ENCODE measurements at regions not wholly inside any gene's neighbourhood (a gene's known extent, or its start where the extent isn't known, plus 50 kb on each side); places are given as distances from the start of the nearest gene placed in this dataset.
A peak's percentile ranks its signal among the peaks of the same experiment; 100 is the strongest.
"Not testable (repeated sequence)": the region's sequence is repeated elsewhere in the genome, so short reads cannot be mapped to it uniquely, and the experiment has no call there.

DNA sequence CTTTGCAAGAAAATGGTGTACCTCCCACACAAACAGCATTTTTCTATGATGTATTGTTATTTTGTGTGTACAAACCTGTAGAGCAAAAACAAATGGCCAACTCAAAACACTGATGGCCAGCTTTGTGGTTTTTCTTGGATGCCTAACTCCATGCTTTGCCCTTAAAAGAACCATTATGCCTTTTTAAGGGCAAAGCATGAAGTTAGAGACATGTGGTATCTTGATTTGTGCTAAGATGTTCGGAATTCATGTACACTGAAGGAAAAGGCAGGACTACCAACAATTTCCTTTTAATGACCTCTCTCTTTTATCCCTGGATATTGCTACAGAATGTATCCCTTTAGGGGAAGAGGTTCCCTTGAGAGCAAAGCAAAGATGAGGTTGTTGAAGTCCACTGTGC lies 273.6 kb downstream of the SCG2 start:
- H3K4me3 ChIP-seq (ENCODE audit: low read depth, low read length) = no peak overlapping the region
- no peak for DNase-seq (ENCODE audit: low read depth)

DNA sequence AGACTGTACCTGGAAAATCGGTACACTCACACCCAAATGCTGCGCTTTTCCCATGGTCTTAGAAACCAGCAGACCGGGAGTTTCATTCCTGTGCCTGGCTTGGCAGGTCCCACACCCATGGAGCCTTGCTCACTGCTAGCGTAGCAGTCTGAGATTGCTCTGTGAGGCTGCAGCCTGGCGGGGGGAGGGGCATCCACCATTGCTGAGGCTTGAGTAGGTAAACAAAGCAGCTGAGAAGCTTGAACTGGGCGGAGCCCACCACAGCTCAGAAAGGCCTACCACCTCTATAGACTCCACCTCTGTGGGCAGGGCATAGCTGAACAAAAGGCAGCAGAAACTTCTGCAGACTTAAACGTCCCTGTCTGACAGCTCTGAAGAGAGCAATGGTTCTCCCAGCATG lies 271.4 kb downstream of the SCG2 start:
- not testable (repeated sequence) for DNase-seq (ENCODE audit: low read depth); H3K4me3 ChIP-seq (ENCODE audit: low read depth, low read length)

DNA sequence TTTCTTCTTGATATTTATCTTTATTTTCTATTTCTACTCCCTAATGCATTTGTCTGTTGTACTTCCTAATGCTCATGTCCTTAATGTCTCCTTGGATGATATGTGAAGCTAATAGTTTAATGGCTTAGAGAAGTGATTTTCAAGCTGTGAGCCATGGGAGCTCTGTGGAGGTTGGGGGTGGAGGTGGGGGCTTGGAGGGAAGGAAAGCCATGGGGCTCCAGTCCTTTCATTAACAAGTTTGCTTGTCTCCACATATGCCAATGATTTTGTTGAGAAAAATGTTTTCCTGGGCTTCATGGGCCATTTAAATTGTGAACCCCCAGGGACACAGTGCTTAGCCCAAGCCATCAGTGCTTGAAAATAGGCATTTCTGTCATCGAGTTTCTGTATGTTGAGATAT lies 264.1 kb downstream of the SCG2 start:
- no peak for DNase-seq (ENCODE audit: low read depth)

DNA sequence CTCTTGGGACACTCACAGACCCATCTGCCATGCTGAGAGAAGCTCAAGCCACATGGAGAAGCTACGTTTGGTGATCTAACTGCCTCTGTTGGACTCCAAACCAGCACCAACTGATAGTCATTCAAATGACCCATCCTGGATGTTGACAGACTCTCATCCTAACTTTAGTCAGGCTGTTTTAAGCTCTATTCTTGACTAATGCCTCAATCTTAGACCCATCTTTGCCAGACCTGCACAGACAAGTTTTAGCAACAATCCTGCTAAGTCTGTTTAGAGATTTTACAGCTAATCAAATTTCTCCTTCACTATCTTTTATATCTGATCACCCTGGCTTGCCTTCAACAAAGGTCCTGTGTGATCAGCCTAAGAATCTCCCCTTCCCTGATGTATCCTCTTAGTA lies 245.1 kb downstream of the SCG2 start:
- no peak for DNase-seq (ENCODE audit: low read depth)
- no peak overlapping the region for H3K4me3 ChIP-seq (ENCODE audit: low read depth, low read length)

More for the DNA sequence above, 264.1 kb downstream of the SCG2 start:
- H3K4me3 ChIP-seq (ENCODE audit: low read depth, low read length) = no peak overlapping the region

DNA sequence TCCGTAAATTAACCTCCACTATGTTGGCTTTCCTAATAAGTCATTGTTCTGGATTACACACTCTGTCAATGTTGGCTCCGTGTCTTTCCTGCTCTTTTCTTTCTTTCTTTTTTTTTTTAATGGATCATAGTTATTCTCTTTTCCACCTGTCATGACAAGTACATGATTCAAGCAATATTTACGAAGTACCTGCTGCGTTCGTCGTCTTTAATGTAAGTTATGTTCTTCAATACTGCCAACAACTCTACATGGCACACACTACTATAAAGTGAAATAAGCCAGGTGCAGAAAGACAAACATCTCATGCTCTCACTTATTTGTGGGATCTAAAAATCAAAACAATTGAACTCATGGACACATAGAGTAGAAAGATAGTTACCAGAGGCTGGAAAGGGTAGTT lies 239.1 kb downstream of the SCG2 start:
- DNase-seq (ENCODE audit: low read depth) = no peak
- H3K4me3 ChIP-seq (ENCODE audit: low read depth, low read length) = no peak overlapping the region

DNA sequence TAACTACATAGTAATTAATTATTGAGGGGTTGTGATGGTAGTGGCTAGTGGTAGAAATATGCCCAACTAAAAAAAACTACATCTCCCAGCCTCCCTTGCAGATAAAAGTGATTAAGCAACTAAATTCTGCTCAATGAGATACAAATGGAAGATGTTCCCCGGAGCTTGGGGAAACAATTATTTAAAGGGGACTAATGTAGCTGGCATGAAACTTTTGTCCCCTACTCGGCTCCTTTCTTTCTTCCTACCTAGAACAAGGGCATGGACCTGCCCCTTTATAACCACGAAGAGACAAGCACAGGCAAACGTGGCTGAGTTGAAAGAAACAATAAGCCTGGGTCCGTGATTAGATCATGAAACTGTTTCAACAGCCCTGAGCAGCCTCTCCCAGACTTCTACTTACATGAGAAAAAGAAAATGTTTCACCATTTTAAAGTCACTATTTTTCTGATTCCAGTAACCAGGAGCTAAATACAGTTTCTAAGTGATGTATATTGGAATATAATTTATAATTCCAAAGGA lies 236.9 kb downstream of the SCG2 start:
- DNase-seq (ENCODE audit: low read depth) = no peak
- no peak overlapping the region for H3K4me3 ChIP-seq (ENCODE audit: low read depth, low read length)

DNA sequence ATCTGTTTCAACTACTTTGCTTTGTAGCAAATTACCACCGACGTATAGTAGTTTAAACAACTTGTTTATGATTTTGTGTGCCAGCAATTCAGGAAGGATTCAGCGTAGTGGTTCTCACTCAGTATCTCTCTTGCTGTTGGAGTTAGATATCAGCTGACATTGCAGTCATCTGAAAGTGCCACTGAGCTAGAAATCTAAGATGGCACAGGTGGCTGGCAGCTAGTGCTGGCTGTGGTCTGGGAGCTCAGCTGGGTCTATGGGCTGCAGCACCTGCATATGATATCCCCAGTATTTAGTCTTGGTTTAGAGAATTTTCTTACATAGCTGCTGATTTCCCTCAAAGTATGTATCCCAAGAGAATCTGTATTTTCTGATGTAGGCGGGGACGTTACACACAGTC lies 235.6 kb downstream of the SCG2 start:
- no peak for DNase-seq (ENCODE audit: low read depth)
- no peak overlapping the region for H3K4me3 ChIP-seq (ENCODE audit: low read depth, low read length)

DNA sequence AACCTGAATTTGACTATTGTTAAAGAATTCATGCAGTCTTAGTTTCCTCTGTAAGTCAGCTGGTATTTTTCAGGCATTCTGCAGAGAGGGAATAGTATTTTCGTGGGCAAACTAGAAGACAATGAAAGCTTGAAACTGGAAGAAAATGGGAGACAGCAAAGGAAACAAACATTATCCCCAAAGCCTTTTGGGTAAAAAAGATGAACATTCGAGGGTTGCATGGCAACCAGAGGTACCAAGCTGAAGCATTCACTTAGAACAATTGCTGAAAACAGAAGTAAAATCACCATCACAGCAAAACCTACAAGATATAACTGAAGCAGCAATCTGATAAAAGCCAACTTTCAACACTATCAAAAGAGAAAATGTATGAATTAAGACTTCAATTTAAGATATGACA lies 233.7 kb downstream of the SCG2 start:
- no peak overlapping the region for H3K4me3 ChIP-seq (ENCODE audit: low read depth, low read length)
- DNase-seq (ENCODE audit: low read depth) = no peak

DNA sequence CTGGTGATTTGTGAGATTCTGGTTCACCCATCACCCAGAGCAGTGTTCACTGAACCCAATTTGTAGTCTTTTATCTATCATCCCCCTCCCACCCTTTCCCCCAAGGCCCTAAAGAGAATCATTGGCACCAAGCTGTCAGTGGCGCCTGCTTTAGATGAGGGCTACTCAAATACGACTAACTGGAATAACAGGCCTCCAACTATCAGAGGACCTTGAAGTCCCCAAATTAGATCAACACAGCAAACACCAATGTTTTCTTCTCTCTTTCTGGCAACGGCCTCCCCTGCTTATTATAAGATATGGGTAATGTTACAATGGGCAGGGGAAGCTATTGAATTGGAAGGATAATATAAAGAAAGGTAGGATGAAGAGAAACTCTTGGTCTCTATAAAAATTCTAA lies 232.3 kb downstream of the SCG2 start:
- DNase-seq (ENCODE audit: low read depth) = no peak
- H3K4me3 ChIP-seq (ENCODE audit: low read depth, low read length) = no peak overlapping the region

DNA sequence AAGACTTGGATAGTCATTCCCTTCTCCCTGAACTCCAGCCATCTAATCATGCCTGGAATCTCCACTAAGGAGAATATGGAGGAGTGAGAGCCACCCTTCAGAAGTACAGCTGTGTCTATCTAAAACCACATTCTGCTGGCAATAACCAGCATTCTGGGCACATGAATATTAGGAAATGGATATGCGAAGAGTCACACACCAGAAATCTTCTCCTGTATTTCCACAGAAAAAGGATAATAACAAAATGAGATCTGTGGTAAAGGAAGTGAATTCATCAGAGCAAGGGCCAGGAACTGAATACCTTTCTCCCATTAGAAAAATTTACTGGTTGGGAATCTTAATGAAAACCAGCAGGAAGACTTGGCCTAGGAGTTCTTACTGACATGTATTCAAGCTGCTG lies 218.8 kb downstream of the SCG2 start:
- DNase-seq (ENCODE audit: low read depth) = peak; percentile 14
- H3K4me3 ChIP-seq (ENCODE audit: low read depth, low read length) = no peak overlapping the region

DNA sequence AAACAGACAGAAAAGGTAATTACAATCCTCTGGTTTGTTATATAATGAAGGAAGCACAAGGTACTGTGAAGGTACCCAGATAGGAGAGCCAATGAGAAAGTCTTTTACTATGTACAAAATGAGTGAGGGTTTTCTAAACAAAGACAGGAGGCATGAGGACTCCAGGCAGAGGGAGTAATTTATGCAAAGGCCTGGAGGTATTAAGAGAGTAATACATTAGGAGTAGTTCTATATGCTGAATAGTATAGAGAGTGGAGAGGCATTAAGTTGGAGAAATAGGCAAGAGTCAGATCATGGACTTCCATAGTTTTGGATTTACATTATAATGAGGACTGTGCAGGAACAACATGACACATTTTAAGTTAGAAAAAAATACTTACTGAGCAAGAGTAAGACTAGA lies 216.0 kb downstream of the SCG2 start:
- DNase-seq (ENCODE audit: low read depth) = no peak

DNA sequence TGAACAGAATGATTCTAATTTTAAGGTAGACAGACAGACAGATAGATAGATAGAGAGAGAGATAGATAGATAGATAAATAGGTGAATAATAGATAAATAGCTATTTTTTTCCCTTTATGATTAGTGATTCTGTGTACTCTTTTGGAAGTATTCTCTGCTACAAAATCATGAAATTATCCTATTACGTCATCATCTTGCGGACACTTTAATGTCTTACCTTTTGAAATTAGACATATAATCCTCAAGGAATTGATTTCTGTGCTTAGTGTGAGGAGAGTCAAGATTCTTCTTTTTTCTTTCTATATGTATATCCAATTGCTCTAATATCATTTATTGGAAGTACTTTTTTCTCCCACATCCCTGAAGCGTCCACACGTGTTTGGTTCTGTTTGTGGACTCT lies 215.2 kb downstream of the SCG2 start:
- DNase-seq (ENCODE audit: low read depth) = no peak
- no peak overlapping the region for H3K4me3 ChIP-seq (ENCODE audit: low read depth, low read length)

More for the DNA sequence above, 216.0 kb downstream of the SCG2 start:
- no peak overlapping the region for H3K4me3 ChIP-seq (ENCODE audit: low read depth, low read length)

DNA sequence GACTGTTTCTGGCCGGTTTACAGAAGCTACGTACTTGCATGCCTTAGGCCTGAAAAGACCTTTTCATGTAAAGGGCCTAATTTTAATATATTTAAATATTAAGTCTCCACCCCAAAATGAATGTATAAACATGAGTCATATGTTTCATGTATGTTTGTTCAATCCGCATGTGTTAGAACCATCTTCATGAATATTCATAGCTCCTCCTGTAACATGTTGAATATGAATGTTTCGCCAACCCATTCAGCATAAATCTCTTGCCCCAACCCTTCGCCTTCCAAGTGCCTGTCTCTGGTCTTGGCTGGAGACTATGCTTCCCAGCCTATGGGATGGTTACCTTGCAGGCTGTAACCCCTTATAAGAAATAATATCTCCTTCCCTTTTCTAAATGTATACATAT lies 212.5 kb downstream of the SCG2 start:
- H3K4me3 ChIP-seq (ENCODE audit: low read depth, low read length) = no peak overlapping the region
- DNase-seq (ENCODE audit: low read depth) = no peak

DNA sequence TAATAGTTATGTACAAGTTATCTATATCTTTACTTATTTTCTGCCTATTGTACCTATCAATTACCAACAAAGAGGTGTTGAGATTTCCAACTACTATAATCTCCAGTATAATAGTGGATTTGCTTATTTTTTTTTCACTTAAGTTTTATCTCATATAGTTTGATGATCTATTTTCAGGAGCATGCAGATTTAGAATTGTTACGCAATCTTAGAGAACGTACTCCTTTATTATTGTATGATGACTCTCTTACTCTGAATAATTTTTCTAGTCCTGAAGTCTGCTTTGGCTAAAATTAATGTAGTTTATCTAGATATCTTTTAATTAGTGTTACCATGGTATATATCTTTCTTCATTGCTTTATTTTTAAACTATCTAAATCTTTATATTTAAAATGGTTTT lies 205.2 kb downstream of the SCG2 start:
- H3K4me3 ChIP-seq (ENCODE audit: low read depth, low read length) = no peak overlapping the region
- DNase-seq (ENCODE audit: low read depth) = no peak

DNA sequence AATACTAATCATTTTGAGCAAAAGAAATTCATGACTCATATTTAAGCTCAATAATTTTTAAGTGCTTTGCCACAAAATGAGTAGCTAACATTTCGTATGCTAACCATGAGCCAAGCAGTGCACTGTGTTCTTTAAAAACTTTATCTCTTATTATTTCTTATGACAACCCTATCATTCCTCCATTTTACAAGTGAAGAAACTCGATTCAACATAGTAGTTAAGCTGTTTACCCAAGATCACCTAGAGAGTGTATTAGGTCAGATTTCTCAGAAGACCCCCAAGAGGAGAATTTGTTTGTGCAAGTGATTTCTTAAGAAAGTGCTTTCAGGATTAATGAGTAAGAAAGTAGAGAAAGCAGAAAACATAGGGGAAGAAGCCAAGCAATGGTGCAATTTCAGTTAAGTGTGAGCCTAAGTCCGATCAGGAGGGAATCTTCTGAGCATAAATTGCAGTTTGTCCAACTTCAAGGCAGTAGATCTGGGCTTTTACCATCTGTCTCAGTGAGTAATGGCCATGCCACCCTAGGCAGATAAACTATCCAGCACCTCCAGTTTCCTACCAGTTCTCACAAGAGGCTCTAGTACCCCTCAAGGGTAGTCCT lies 202.7 kb downstream of the SCG2 start:
- DNase-seq (ENCODE audit: low read depth) = no peak
- no peak overlapping the region for H3K4me3 ChIP-seq (ENCODE audit: low read depth, low read length)

DNA sequence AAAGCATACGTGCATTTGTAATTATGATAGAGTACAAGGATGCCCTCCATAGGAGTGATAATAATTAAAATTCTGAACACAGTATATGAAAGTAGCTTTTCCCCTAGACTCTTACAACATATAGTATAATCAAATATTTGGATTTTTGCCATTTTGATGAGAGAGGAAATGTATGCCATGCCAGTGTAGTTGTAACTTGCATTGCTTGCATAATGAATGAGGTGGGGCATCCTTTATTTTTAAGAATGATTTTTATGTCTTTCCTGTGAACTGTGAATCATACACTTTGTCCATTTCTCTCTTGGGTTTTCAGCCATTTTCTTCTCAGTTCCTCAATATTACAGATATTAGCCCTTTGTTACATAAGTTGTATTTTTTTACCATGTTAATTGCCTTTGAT lies 197.5 kb downstream of the SCG2 start:
- DNase-seq (ENCODE audit: low read depth) = no peak
- H3K4me3 ChIP-seq (ENCODE audit: low read depth, low read length) = no peak overlapping the region

DNA sequence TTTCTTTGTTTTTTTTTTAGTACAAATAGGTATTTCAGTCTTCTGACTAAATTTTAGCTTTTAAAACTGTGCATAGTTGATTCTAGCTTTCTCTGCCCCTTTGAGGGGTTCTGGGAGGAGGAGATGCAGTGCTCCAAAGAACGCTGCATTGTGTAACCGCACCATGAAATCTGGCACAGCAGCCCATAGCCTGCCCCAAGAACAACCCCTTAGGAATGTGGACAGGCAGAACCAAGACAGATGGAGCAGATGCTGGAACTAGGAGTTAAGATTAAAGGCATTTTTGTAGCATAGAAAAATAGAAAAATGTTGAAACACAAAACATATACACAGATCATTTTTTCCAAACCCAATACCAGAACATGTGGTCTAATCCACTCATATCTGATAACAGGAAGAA lies 187.5 kb downstream of the SCG2 start:
- DNase-seq (ENCODE audit: low read depth) = peak; percentile 59
- H3K4me3 ChIP-seq (ENCODE audit: low read depth, low read length) = no peak overlapping the region

DNA sequence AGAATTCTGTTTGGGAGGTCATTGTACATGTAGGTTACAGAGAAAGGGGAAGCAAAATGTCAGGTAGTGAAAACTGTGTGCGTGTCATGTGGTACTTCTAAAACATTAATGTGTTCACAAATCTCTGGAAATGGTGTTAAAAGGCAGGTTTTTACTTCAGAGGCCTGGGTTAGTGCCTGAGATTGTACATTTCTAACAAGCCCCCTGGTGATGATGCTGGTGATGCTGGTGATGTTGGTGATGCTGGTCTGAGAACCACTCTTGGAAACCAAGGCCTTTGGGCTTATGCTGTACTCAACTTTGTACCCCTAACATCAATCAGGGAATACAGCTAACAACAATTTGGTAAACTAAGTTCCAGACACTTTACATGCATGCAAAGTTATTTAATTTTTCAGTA lies 187.1 kb downstream of the SCG2 start:
- no peak overlapping the region for H3K4me3 ChIP-seq (ENCODE audit: low read depth, low read length)

DNA sequence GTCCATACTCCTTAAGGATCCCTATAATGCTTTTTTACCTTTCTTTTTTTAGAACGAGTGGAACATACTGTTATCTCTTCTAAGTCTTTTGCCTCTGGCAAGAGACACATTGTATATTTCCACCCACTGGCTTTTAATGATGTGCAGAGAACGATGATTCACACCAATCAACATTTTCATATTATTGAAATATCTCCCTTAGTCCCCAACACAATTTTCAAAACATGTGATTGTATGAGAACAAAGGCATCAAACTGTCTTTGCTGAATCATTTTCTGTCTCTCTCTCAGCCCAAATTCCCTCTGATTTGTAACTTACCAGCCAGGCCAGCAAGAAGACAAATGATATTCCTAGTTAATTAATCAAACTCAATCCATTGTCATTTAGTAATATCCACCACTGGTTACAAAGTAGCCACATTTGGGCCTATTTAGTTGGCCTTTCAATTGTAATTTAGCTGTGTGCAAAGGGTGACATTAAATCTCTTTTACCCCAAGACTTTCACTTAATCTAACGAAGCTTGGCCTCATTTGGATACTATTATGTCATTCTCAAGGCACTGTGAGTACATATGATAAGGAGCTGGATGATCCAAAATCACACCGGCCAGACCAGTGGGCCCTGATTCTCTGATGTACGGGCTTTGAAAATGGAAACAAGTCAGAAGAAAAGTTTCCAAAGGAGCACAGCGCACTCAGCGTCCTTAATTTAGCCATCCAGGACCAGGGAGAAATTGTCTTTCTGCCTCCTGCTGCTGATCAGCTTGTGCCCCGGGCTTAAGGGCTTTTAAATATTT lies 185.1 kb downstream of the SCG2 start:
- no peak overlapping the region for H3K4me3 ChIP-seq (ENCODE audit: low read depth, low read length)
- DNase-seq (ENCODE audit: low read depth) = no peak

More for the DNA sequence above, 187.1 kb downstream of the SCG2 start:
- no peak for DNase-seq (ENCODE audit: low read depth)

DNA sequence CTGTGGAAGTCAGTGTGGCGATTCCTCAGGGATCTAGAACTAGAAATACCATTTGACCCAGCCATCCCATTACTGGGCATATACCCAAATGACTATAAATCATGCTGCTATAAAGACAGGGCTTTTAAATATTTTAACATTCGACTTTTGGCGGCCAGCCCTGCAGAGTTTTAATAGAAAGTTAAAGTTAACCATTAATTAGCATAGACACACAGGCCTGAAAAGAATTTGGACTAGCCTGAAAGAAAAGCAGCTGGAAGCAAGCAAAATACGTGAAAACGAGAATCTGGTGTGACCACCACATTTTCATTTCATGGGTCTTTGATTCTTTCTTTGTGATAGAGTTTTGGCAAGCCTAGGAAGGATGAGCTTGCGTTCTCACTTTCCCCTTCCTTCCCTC lies 184.0 kb downstream of the SCG2 start:
- H3K4me3 ChIP-seq (ENCODE audit: low read depth, low read length) = no peak overlapping the region
- no peak for DNase-seq (ENCODE audit: low read depth)

DNA sequence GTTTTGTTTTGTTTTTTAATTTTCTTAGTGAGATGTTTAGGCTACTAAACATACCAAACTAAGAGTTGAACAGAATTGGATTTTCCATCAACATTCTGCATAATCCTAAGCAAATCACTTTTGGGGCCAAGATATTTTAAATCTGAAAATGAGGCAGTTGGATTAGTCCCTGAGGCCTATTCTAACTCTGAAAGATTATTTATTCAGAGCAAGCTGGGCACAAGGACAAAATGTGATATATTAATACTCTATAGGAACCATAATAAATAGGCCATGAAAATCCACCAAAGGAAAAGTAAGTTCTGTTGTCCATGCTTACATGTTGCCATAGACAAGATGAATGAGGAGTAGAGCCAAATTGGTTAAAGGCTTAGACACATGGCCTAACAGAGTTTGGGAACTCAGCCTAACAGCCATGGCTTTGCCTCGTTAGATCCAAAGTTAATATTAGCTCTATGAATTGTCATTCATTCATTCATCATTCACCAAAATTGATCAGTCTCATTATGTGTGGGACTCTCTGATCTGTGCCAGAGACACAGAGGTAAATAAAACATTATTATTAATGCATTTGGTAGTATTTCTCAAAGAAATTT lies 183.5 kb downstream of the SCG2 start:
- no peak overlapping the region for H3K4me3 ChIP-seq (ENCODE audit: low read depth, low read length)
- DNase-seq (ENCODE audit: low read depth) = no peak

All from skeletal muscle cell (primary cell).